Neural crest cell (in vitro differentiated cells): ENCODE measurements at regions not wholly inside any gene's neighbourhood (a gene's known extent, or its start where the extent isn't known, plus 50 kb on each side); places are given as distances from the start of the nearest gene placed in this dataset.

ENCODE experiments used
- DNase-seq: peaks from one replicate; pipeline ENCODE4 v3.0.0; 2021; ENCODE audit warnings: low read depth, mixed read lengths, low spot score
- H3K27ac Mint-ChIP-seq: one replicate; pipeline ENCODE4 v1.8.0; 2021; ENCODE audit warnings: mild to moderate bottlenecking, mixed read lengths; ENCODE audit not compliant: unreplicated experiment
- H3K27me3 Mint-ChIP-seq: 2 replicates; pipeline ENCODE4 v1.8.0; 2021; ENCODE audit warnings: low read depth, mild to moderate bottlenecking, mixed read lengths
- H3K36me3 Mint-ChIP-seq: 2 replicates; pipeline ENCODE4 v1.8.0; 2021; ENCODE audit warnings: low read depth, mild to moderate bottlenecking, mixed read lengths
- H3K4me1 Mint-ChIP-seq: 2 replicates; pipeline ENCODE4 v1.8.0; 2021; ENCODE audit warnings: mixed read lengths
- H3K4me3 Mint-ChIP-seq: one replicate; pipeline ENCODE4 v1.8.0; 2021; ENCODE audit warnings: mild to moderate bottlenecking, mixed read lengths
- H3K9me3 Mint-ChIP-seq: 2 replicates; pipeline ENCODE4 v1.8.0; 2021; ENCODE audit warnings: mixed read lengths
- CTCF ChIP-seq: fragments of 200-600 bp; sonication (generic); conservative IDR thresholded peaks from 2 replicates; pipeline ENCODE4 v1.5.0; 2021; ENCODE audit warnings: antibody characterized with exemption, mild to moderate bottlenecking

- peaks cover 14% of the 10 kb centered on the region for H3K27me3 Mint-ChIP-seq
- DNase-seq: no peak
- H3K27ac Mint-ChIP-seq: no peak overlapping the region
- H3K9me3 Mint-ChIP-seq: no peaks in the 10 kb centered on the region
- no peak overlapping the region for H3K4me3 Mint-ChIP-seq
- H3K36me3 Mint-ChIP-seq: no peaks in the 10 kb centered on the region
- no peak for TF ChIP-seq CTCF
- no peaks in the 10 kb centered on the region for H3K4me1 Mint-ChIP-seq
Measured at GRCh38 chr9:89820337-89820736, 215.5 kb downstream of the GADD45G start.

GRCh38 chr9:89821081-89821480, 216.3 kb downstream of the GADD45G start:
- Mint-ChIP-seq H3K9me3 (no peaks in the 10 kb centered on the region), H3K27ac (no peak overlapping the region), H3K27me3 (peaks cover 14% of the 10 kb centered on the region)

GRCh38 chr9:89822996-89823395, 218.2 kb downstream of the GADD45G start:
- H3K4me3 Mint-ChIP-seq: no peak overlapping the region
- peaks cover 11% of the 10 kb centered on the region for H3K27me3 Mint-ChIP-seq
- TF ChIP-seq CTCF: no peak

More at GRCh38 chr9:89821081-89821480, 216.3 kb downstream of the GADD45G start:
- no peak overlapping the region for H3K4me3 Mint-ChIP-seq
- H3K4me1 Mint-ChIP-seq: no peaks in the 10 kb centered on the region
- H3K36me3 Mint-ChIP-seq: no peaks in the 10 kb centered on the region
- no peak for TF ChIP-seq CTCF
- no peak for DNase-seq

GRCh38 chr9:89825669-89826068, 220.9 kb downstream of the GADD45G start:
- Mint-ChIP-seq H3K9me3 (peaks cover 2% of the 10 kb centered on the region), H3K27ac (no peak overlapping the region)
- no peak for DNase-seq

More at GRCh38 chr9:89822996-89823395, 218.2 kb downstream of the GADD45G start:
- H3K27ac Mint-ChIP-seq: no peak overlapping the region
- no peak for DNase-seq
- H3K36me3 Mint-ChIP-seq: no peaks in the 10 kb centered on the region
- no peaks in the 10 kb centered on the region for H3K9me3 Mint-ChIP-seq
- no peaks in the 10 kb centered on the region for H3K4me1 Mint-ChIP-seq

GRCh38 chr9:89826186-89826585, 221.4 kb downstream of the GADD45G start:
- Mint-ChIP-seq H3K36me3 (no peaks in the 10 kb centered on the region), H3K4me3 (no peak overlapping the region), H3K27me3 (peaks cover under 1% of the 10 kb centered on the region), H3K4me1 (no peaks in the 10 kb centered on the region), H3K27ac (no peak overlapping the region), H3K9me3 (peaks cover 2% of the 10 kb centered on the region)
- no peak for DNase-seq
- TF ChIP-seq CTCF: no peak

More at GRCh38 chr9:89825669-89826068, 220.9 kb downstream of the GADD45G start:
- Mint-ChIP-seq H3K36me3 (no peaks in the 10 kb centered on the region), H3K4me3 (no peak overlapping the region), H3K27me3 (peaks cover 3% of the 10 kb centered on the region), H3K4me1 (no peaks in the 10 kb centered on the region)
- TF ChIP-seq CTCF: no peak

- Mint-ChIP-seq H3K4me3 (no peak overlapping the region), H3K27me3 (no peaks in the 10 kb centered on the region), H3K9me3 (peaks cover 7% of the 10 kb centered on the region), H3K27ac (no peak overlapping the region), H3K4me1 (peaks cover 4% of the 10 kb centered on the region), H3K36me3 (no peaks in the 10 kb centered on the region)
- no peak for TF ChIP-seq CTCF
- no peak for DNase-seq
Measured at GRCh38 chr9:89829346-89829745, 224.5 kb downstream of the GADD45G start.
